Trophoblast cell (in vitro differentiated cells and primary cell): ENCODE measurements at regions not wholly inside any gene's neighbourhood (a gene's known extent, or its start where the extent isn't known, plus 50 kb on each side); places are given as distances from the start of the nearest gene placed in this dataset.
"Not testable (repeated sequence)": the region's sequence is repeated elsewhere in the genome, so short reads cannot be mapped to it uniquely, and the experiment has no call there.

Experiments
- DNase-seq, 2 donors: peaks; one replicate each; pipeline ENCODE4 v3.0.0-alpha.2; 2016
- H2AFZ ChIP-seq: 2 replicates; pipeline ENCODE4 v1.6.1; 2013; ENCODE audit warnings: low read length, moderate library complexity, mild to moderate bottlenecking; ENCODE audit not compliant: insufficient read depth, poor library complexity
- H2AK5ac ChIP-seq: 2 replicates; pipeline ENCODE4 v1.6.1; 2013; ENCODE audit warnings: mild to moderate bottlenecking, low read length
- H2BK120ac ChIP-seq: 2 replicates; pipeline ENCODE4 v1.6.1; 2013; ENCODE audit warnings: low read length, mild to moderate bottlenecking, moderate library complexity; ENCODE audit not compliant: insufficient read depth, poor library complexity
- H2BK12ac ChIP-seq: 2 replicates; pipeline ENCODE4 v1.6.1; 2013; ENCODE audit warnings: mild to moderate bottlenecking, low read length, moderate library complexity
- H2BK5ac ChIP-seq: 2 replicates; pipeline ENCODE4 v1.6.1; 2013; ENCODE audit warnings: low read length, low read depth, moderate library complexity, mild to moderate bottlenecking; ENCODE audit not compliant: poor library complexity
- H3K14ac ChIP-seq: 2 replicates; pipeline ENCODE4 v1.6.1; 2013; ENCODE audit warnings: mild to moderate bottlenecking, low read length
- H3K18ac ChIP-seq: 2 replicates; pipeline ENCODE4 v1.6.1; 2013; ENCODE audit warnings: mild to moderate bottlenecking, low read length
- H3K23ac ChIP-seq: 2 replicates; pipeline ENCODE4 v1.6.1; 2013; ENCODE audit warnings: low read length
- H3K27ac ChIP-seq: 2 replicates; pipeline ENCODE4 v1.5.1; 2013; ENCODE audit warnings: low read depth, mild to moderate bottlenecking, inconsistent platforms, low read length, moderate library complexity
- H3K27me3 ChIP-seq: 2 replicates; pipeline ENCODE4 v1.6.1; 2013; ENCODE audit warnings: inconsistent platforms, mild to moderate bottlenecking, low read length, moderate library complexity; ENCODE audit not compliant: insufficient read depth
- H3K36me3 ChIP-seq, 2 experiments: 1 replicate in 1 of 2; 2 replicates in 1 of 2; pipeline ENCODE4 v1.6.1; 2013; ENCODE audit warnings: low read length in 2 of 2, mild to moderate bottlenecking in 2 of 2, moderate library complexity in 1 of 2; ENCODE audit not compliant: insufficient read depth in 2 of 2, control insufficient read depth in 1 of 2
- H3K4ac ChIP-seq: 2 replicates; pipeline ENCODE4 v1.6.1; 2013; ENCODE audit warnings: low read depth, mild to moderate bottlenecking, low read length, moderate library complexity
- H3K4me1 ChIP-seq, 2 experiments: 1 replicate in 1 of 2; 2 replicates in 1 of 2; pipeline ENCODE4 v1.6.1; 2013; ENCODE audit warnings: low read length in 2 of 2, mild to moderate bottlenecking in 2 of 2, moderate library complexity in 1 of 2; ENCODE audit not compliant: insufficient read depth in 2 of 2, control insufficient read depth in 1 of 2
- H3K4me2 ChIP-seq: 2 replicates; pipeline ENCODE4 v1.6.1; 2013; ENCODE audit warnings: inconsistent platforms, mild to moderate bottlenecking, low read length, moderate library complexity
- H3K4me3 ChIP-seq: 2 replicates; pipeline ENCODE4 v1.5.1; 2013; ENCODE audit warnings: mild to moderate bottlenecking, low read depth, low read length, inconsistent platforms
- H3K79me1 ChIP-seq: one replicate; pipeline ENCODE4 v1.6.1; 2013; ENCODE audit warnings: low read length
- H3K79me2 ChIP-seq: 2 replicates; pipeline ENCODE4 v1.6.1; 2013; ENCODE audit warnings: low read length, mild to moderate bottlenecking; ENCODE audit not compliant: control insufficient read depth, insufficient read depth, poor library complexity
- H3K9ac ChIP-seq: 2 replicates; pipeline ENCODE4 v1.6.1; 2013; ENCODE audit warnings: mild to moderate bottlenecking, low read length
- H3K9me3 ChIP-seq: 2 replicates; pipeline ENCODE4 v1.6.1; 2013; ENCODE audit warnings: low read depth, mild to moderate bottlenecking, control low read depth, inconsistent platforms, low read length; ENCODE audit not compliant: insufficient read depth
- H4K12ac ChIP-seq: 2 replicates; pipeline ENCODE4 v1.6.1; 2013; ENCODE audit warnings: low read depth, mild to moderate bottlenecking, low read length, moderate library complexity
- H4K8ac ChIP-seq: 2 replicates; pipeline ENCODE4 v1.6.1; 2013; ENCODE audit warnings: low read depth, mild to moderate bottlenecking, low read length, moderate library complexity
- H4K91ac ChIP-seq: one replicate; pipeline ENCODE4 v1.6.1; 2013; ENCODE audit warnings: low read depth, mild to moderate bottlenecking, low read length, moderate library complexity
- WGBS: extraction: QIAGEN DNeasy Blood & Tissue Kit; methylation state at CpG from one replicate; pipeline ENCODE4 v1.1.7; 2013; ENCODE audit warnings: missing lambda C conversion rate; ENCODE audit not compliant: insufficient read length, insufficient coverage; ENCODE audit errors: extremely low coverage; 5-methylcytosine and 5-hydroxymethylcytosine counted together

DNA sequence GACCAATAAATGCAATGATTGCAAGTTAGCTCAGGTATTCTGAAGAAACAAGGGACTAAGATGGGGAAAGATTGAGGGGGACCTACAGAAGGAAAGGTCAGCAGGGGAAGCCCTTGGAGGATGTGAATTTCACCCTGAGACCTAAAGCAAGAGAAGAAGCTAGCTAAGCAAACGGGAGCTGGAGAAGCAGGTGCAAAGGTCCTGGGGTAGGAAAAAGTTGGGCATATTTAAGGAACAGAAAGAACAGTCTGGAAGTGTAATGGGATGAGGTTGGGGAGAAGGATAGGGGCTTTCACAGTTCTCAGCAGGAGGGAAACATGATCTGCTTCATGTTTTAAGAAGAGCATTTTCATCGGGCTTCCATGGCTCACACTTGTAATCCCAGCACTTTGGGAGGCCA is 89.7 kb upstream of the SLC45A1 start:
- Histone ChIP-seq H2BK12ac (peak overlapping the region; percentile 71), H3K4me1 (peaks cover 20 to 24% of the 10 kb centered on the region in 2 experiments), H4K12ac (no peak overlapping the region), H2BK5ac (no peak overlapping the region), H3K79me1 (peaks cover 20% of the 10 kb centered on the region), H4K8ac (no peak overlapping the region), H3K18ac (no peak overlapping the region), H3K14ac (no peak overlapping the region), H3K79me2 (no peaks in the 10 kb centered on the region), H3K27ac (no peak overlapping the region), H3K4me3 (no peak overlapping the region), H3K4me2 (no peak overlapping the region), H3K23ac (no peak overlapping the region), H3K9ac (no peak overlapping the region), H3K4ac (no peak overlapping the region), H3K9me3 (peaks cover 8% of the 10 kb centered on the region), H2BK120ac (no peak overlapping the region), H2AK5ac (no peak overlapping the region), H3K36me3 (no peaks in the 10 kb centered on the region), H3K27me3 (no peaks in the 10 kb centered on the region), H2AFZ (no peak overlapping the region), H4K91ac (no peak overlapping the region)
- DNase-seq: no peak
- WGBS: no CpG with 5 or more reads among the region's 2 CpGs

DNA sequence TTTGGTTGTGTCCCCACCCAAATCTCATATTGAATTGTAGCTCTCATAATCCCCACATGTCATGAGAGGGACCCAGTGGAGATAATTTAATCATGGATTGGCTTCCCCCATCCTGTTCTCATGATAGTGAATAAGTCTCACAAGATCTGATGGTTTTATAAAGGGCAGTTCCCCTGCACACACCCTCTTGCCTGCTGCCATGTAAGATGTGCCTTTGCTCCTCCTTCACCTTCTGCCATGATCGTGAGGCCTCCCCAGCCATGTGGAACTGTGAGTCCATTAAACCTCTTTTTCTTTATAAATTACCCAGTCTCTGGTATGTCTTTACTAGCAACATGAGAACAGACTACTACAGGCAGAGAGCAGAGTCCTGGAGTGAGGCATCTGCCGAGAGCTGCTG is 90.2 kb upstream of the SLC45A1 start:
- not testable (repeated sequence) for H3K9ac ChIP-seq, H3K14ac ChIP-seq, H3K4me2 ChIP-seq, H3K36me3 ChIP-seq, H2BK120ac ChIP-seq, H3K27me3 ChIP-seq, H3K4me3 ChIP-seq, H4K12ac ChIP-seq, H3K4ac ChIP-seq, H3K18ac ChIP-seq, H3K23ac ChIP-seq, H3K9me3 ChIP-seq, H2AFZ ChIP-seq, DNase-seq, H3K27ac ChIP-seq, H4K8ac ChIP-seq, H2AK5ac ChIP-seq, H4K91ac ChIP-seq, H3K79me2 ChIP-seq, H2BK5ac ChIP-seq
- Histone ChIP-seq H2BK12ac (peak overlapping the region; percentile 71), H3K4me1 (peaks cover 21 to 29% of the 10 kb centered on the region in 2 experiments), H3K79me1 (peaks cover 23% of the 10 kb centered on the region)
- no CpG with 5 or more reads among the region's 2 CpGs for WGBS

DNA sequence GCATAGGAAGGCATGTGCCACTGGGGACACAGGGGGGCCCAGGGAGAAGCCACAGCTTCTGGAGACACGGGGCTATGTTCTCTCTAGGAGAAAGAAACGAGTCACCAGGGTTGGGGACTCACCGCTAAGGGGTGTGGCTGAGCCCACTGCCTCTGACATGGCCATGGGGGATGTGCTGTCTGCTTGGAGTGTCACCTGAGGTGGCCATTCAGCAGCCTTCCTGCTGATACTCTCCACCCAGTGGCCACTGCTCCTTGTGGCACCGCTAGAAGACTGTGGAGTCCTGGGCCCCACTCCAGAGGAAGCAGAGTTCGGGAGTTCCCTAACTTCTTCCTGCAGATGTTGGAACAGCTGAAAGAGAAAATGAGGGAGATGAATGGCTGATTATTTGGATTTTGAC is 91.2 kb upstream of the SLC45A1 start:
- H4K8ac ChIP-seq: peak overlapping the region; percentile 44
- peak overlapping the region; percentile 64 for H4K91ac ChIP-seq
- WGBS: no CpG with 5 or more reads among the region's 5 CpGs
- H3K4me2 ChIP-seq: no peak overlapping the region
- H3K9me3 ChIP-seq: peaks cover 8% of the 10 kb centered on the region
- H3K18ac ChIP-seq: peak overlapping the region; percentile 34
- no peak overlapping the region for H2BK5ac ChIP-seq
- H3K9ac ChIP-seq: no peak overlapping the region
- H3K79me2 ChIP-seq: no peaks in the 10 kb centered on the region
- H2AFZ ChIP-seq: no peak overlapping the region
- H3K23ac ChIP-seq: no peak overlapping the region
- no peak overlapping the region for H3K4me3 ChIP-seq
- H3K36me3 ChIP-seq: no peaks in the 10 kb centered on the region
- peaks cover 20% of the 10 kb centered on the region for H3K79me1 ChIP-seq
- no peak overlapping the region for H3K14ac ChIP-seq
- no peak overlapping the region for H4K12ac ChIP-seq
- no peak overlapping the region for H3K27ac ChIP-seq
- H2BK120ac ChIP-seq: no peak overlapping the region
- no peaks in the 10 kb centered on the region for H3K27me3 ChIP-seq
- peak overlapping the region; percentile 63 for H2AK5ac ChIP-seq
- H2BK12ac ChIP-seq: peak overlapping the region; percentile 29
- H3K4ac ChIP-seq: no peak overlapping the region
- peaks cover 12 to 19% of the 10 kb centered on the region in 2 experiments for H3K4me1 ChIP-seq
- no peak for DNase-seq

DNA sequence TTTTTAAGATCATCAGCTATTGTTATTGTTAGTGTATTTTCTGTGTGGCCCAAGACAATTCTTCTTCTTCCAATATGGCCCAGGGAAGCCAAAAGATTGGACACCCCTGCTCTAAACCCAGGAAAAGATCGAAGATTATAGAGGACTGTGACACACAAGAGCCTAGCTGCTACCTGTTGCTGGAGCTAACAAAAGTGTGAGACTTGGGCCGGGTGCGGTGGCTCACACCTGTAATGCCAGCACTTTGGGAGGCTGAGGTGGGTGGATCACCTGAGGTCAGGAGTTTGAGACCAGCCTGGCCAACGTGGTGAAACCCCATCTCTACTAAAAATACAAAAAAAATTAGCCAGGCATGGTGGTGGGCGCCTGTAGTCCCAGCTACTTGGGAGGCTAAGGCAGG is 91.9 kb upstream of the SLC45A1 start:
- peak overlapping the region; percentile 59 for H2BK120ac ChIP-seq
- H4K91ac ChIP-seq: peak overlapping the region; percentile 34
- H2BK5ac ChIP-seq, H4K12ac ChIP-seq, H3K18ac ChIP-seq, H3K27ac ChIP-seq, H3K23ac ChIP-seq, H3K14ac ChIP-seq, H3K4me2 ChIP-seq, H3K4me3 ChIP-seq, H2AK5ac ChIP-seq, H3K36me3 ChIP-seq, H3K79me2 ChIP-seq, H3K9ac ChIP-seq, H2AFZ ChIP-seq, DNase-seq, H4K8ac ChIP-seq, H3K9me3 ChIP-seq, H3K27me3 ChIP-seq, H3K4ac ChIP-seq: not testable (repeated sequence)
- H3K79me1 ChIP-seq: peaks cover 19% of the 10 kb centered on the region
- peaks cover 10 to 17% of the 10 kb centered on the region in 2 experiments for H3K4me1 ChIP-seq
- peak overlapping the region; percentile 53 for H2BK12ac ChIP-seq
- no CpG with 5 or more reads among the region's 5 CpGs for WGBS
